Adrenal gland (tissue), 9 donors: ENCODE measurements at regions not wholly inside any gene's neighbourhood (a gene's known extent, or its start where the extent isn't known, plus 50 kb on each side); places are given as distances from the start of the nearest gene placed in this dataset.

Source experiments
- DNase-seq, 7 donors: peaks; one replicate each; pipeline ENCODE4 v3.0.0-alpha.2; 2019 to 2020
- H3K27ac ChIP-seq, 5 donors: fragments of 200-600 bp; sonication (generic) in 4 of 5; 1 replicate in 3 of 5; 2 replicates in 2 of 5; pipeline versions ENCODE4 v1.5.1 to v1.8.0; 2016 to 2020; ENCODE audit warnings: mild to moderate bottlenecking in 1 of 5
- H3K27me3 ChIP-seq: fragments of 200-600 bp; 2 replicates; pipeline ENCODE4 v1.8.0; 2021
- H3K36me3 ChIP-seq, 2 donors: fragments of 200-600 bp; replicated peaks in 1 of 2; 1 replicate in 1 of 2; 2 replicates in 1 of 2; pipeline versions ENCODE4 v1.5.1 to v1.8.0; 2018 to 2022
- H3K4me1 ChIP-seq, 2 donors: fragments of 200-600 bp; replicated peaks in 1 of 2; 1 replicate in 1 of 2; 2 replicates in 1 of 2; pipeline versions ENCODE4 v1.5.1 to v1.8.0; 2018 to 2021
- H3K4me3 ChIP-seq, 4 donors: fragments of 200-600 bp; sonication (generic) in 3 of 4; one replicate each; pipeline ENCODE4 v1.5.1; 2016 to 2018
- H3K9me3 ChIP-seq, 3 donors: fragments of 200-600 bp; sonication (generic) in 1 of 3; replicated peaks in 1 of 3; 1 replicate in 2 of 3; 2 replicates in 1 of 3; pipeline versions ENCODE4 v1.5.1 to v1.8.0; 2016 to 2021
- CTCF ChIP-seq, 6 experiments: fragments of 450-650 bp in 4 of 6; fragments of 200-600 bp in 2 of 6; sonication (generic) in 1 of 6; IDR thresholded peaks; 1 replicate in 5 of 6; 2 replicates in 1 of 6; pipeline versions ENCODE4 v1.5.1 to v1.8.0; 2016 to 2021; ENCODE audit warnings: antibody characterized with exemption in 6 of 6, mild to moderate bottlenecking in 2 of 6, moderate library complexity in 1 of 6
- POLR2A ChIP-seq, 2 donors: fragments of 450-650 bp; IDR thresholded peaks; one replicate each; pipeline ENCODE4 v1.6.1; 2017; ENCODE audit warnings: antibody characterized with exemption in 2 of 2, mild to moderate bottlenecking in 2 of 2, moderate library complexity in 1 of 2
- WGBS, 4 donors: extraction: QIAGEN DNeasy Blood & Tissue Kit in 2 of 4; methylation state at CpG; one replicate each; pipeline versions ENCODE4 v1.1.5 to v1.1.7; 2013 to 2017; 5-methylcytosine and 5-hydroxymethylcytosine counted together
- intact Hi-C, 2 donors: fragments of 100-400 bp; cut with DNase I; formaldehyde crosslinking; loops; one replicate each; pipeline versions ENCODE4 v1.14.1 to v1.15.0; 2022 to 2023
- donor health status: healthy with polysubstance abuse.
- donor health status: Bipolar disorder and iron deficiency.
- donor health status: DM: yes; HTN: yes; CAD: no.
- donor health status: DM: no; HTN: no; CAD: no.
- donor health status: DM: no; HTN: no; CAD: no.

GRCh38 chr1:88530246-88530645 lies 153.8 kb upstream of the PKN2 start:
- 77 to 87% (median 84%) methylated on average over 3 of the region's 3 CpGs for WGBS, 4 donors
- DNase-seq: no peak
- no peaks in the 10 kb centered on the region for H3K4me1 ChIP-seq
- H3K27me3 ChIP-seq: no peaks in the 10 kb centered on the region
- TF ChIP-seq CTCF (IDR thresholded peaks at IDR 0.05): no peak
- no peak for TF ChIP-seq POLR2A (IDR thresholded peaks at IDR 0.05)
- intact Hi-C loops: no loop called here
- no peak overlapping the region for H3K27ac ChIP-seq
- no peaks in the 10 kb centered on the region for H3K36me3 ChIP-seq
- no peak overlapping the region for H3K4me3 ChIP-seq
- H3K9me3 ChIP-seq: no peaks in the 10 kb centered on the region

GRCh38 chr1:88537787-88538186 lies 146.3 kb upstream of the PKN2 start:
- no peak overlapping the region for H3K27ac ChIP-seq
- no peaks in the 10 kb centered on the region for H3K36me3 ChIP-seq
- intact Hi-C loops: no loop called here
- no peaks in the 10 kb centered on the region for H3K27me3 ChIP-seq
- no peak for DNase-seq
- no peaks in the 10 kb centered on the region for H3K4me1 ChIP-seq
- no peak for TF ChIP-seq POLR2A (IDR thresholded peaks at IDR 0.05)
- no peak for TF ChIP-seq CTCF (IDR thresholded peaks at IDR 0.05)
- 43 to 57% (median 49%) methylated on average over 3 of the region's 3 CpGs for WGBS, 4 donors
- no peaks in the 10 kb centered on the region for H3K9me3 ChIP-seq
- H3K4me3 ChIP-seq: no peak overlapping the region

- Histone ChIP-seq H3K36me3 (no peaks in the 10 kb centered on the region), H3K27ac (no peak overlapping the region), H3K4me1 (no peaks in the 10 kb centered on the region), H3K27me3 (no peaks in the 10 kb centered on the region), H3K4me3 (no peak overlapping the region), H3K9me3 (no peaks in the 10 kb centered on the region)
- WGBS, 4 donors: 73 to 86% (median 84%) methylated on average over 2 of the region's 2 CpGs
- TF ChIP-seq POLR2A (IDR thresholded peaks at IDR 0.05): no peak
- no peak for TF ChIP-seq CTCF (IDR thresholded peaks at IDR 0.05)
- no peak for DNase-seq
- intact Hi-C loops: no loop called here
Measured at GRCh38 chr1:88538222-88538899, 145.7 kb upstream of the PKN2 start.

- H3K4me1 ChIP-seq: no peaks in the 10 kb centered on the region
- no peaks in the 10 kb centered on the region for H3K36me3 ChIP-seq
- no peak overlapping the region for H3K27ac ChIP-seq
- intact Hi-C loops: no loop called here
- DNase-seq: no peak
- no peak for TF ChIP-seq POLR2A (IDR thresholded peaks at IDR 0.05)
- TF ChIP-seq CTCF (IDR thresholded peaks at IDR 0.05): no peak
- H3K27me3 ChIP-seq: no peaks in the 10 kb centered on the region
- no peak overlapping the region for H3K4me3 ChIP-seq
- H3K9me3 ChIP-seq: no peaks in the 10 kb centered on the region
- WGBS, 4 donors: 90 to 94% (median 91%) methylated on average over 2 of the region's 2 CpGs
Measured at GRCh38 chr1:88540255-88540654, 143.8 kb upstream of the PKN2 start.
